ENCODE measurements at regions not wholly inside any gene's neighbourhood (a gene's known extent, or its start where the extent isn't known, plus 50 kb on each side); places are given as distances from the start of the nearest gene placed in this dataset.

DNA sequence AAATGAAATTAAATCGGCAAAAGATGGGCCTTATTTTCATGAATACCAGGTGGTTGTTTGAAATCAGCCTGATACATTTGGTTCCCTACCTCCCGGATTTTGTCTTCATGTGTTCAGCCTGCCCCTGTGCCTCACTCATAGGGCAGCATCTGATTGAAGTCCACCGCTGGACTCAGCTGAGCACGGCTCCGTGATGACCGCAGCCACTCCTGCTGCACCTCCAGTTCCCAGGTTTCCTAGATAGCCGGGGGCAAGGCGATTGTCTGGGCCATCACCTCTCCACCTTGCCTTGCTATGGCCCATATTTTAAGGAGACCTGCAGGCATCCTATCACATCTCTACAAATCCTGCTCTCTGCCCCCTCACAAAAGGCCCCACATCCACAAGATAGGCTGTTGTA is 563.8 kb downstream of the NUF2 start:
- Histone ChIP-seq H3K4me2 (ENCODE audit: control insufficient read depth, insufficient read depth) (no peak overlapping the region), H3K36me3 (ENCODE audit: control insufficient read depth in 2 of 2, insufficient read depth in 2 of 2, low read length in 1 of 2) (no peaks in the 10 kb centered on the region), H3K9me3 (replicated peaks; ENCODE audit: control insufficient read depth, insufficient read depth, low read length) (no peaks in the 10 kb centered on the region), H3K4me1 (ENCODE audit: control insufficient read depth, insufficient read depth, low read length) (no peaks in the 10 kb centered on the region), H3K9ac (ENCODE audit: control insufficient read depth, insufficient read depth, low read length) (no peak overlapping the region), H4K20me1 (ENCODE audit: control insufficient read depth, insufficient read depth) (no peaks in the 10 kb centered on the region), H3K79me2 (ENCODE audit: control insufficient read depth, insufficient read depth, low read length) (no peaks in the 10 kb centered on the region), H3K27ac (ENCODE audit: control insufficient read depth, insufficient read depth) (no peak overlapping the region), H3K27me3 (replicated peaks in 1 of 2; ENCODE audit: control insufficient read depth in 2 of 2, insufficient read depth in 2 of 2, low read length in 1 of 2) (no peaks in the 10 kb centered on the region), H2AFZ (ENCODE audit: control insufficient read depth, low read depth, low read length) (no peak overlapping the region), H3K4me3 (no peak overlapping the region)
- SMC1A ChIA-PET (ENCODE audit: uncharacterized antibody, unreplicated experiment): no interaction called here
- DNase-seq (ENCODE audit: low read depth, low spot score) (no peak), FAIRE-seq (no peak), ATAC-seq (no peak)
- intact Hi-C loops (cut with micrococcal nuclease; ENCODE audit: unreplicated experiment) (loop anchor here (10.0 kb wide), 1 partner anchor 59 kb away; no protein-coding TSS in a partner anchor), in situ Hi-C loops (cut with MboI) (no loop called here)
- POLR2A ChIA-PET: no interaction called here
- RAD21 ChIA-PET (ENCODE audit: unreplicated experiment): no interaction called here
- TF ChIP-seq SUZ12 (IDR thresholded peaks at IDR 0.05; ENCODE audit: unreplicated experiment) (no peak), FOXM1 (IDR thresholded peaks at IDR 0.05; ENCODE audit: low read depth, low read length) (no peak), E4F1 (IDR thresholded peaks at IDR 0.05; ENCODE audit: borderline replicate concordance, partially characterized antibody) (no peak), SUPT20H (IDR thresholded peaks at IDR 0.05; ENCODE audit: borderline replicate concordance, control insufficient read depth, low read depth, low read length) (no peak), LARP7 (IDR thresholded peaks at IDR 0.05) (no peak), JUND (IDR thresholded peaks at IDR 0.05; ENCODE audit: low read depth, low read length) (no peak), ZZZ3 (IDR thresholded peaks at IDR 0.05; ENCODE audit: control insufficient read depth, insufficient read length, low read depth) (no peak), HDGF (IDR thresholded peaks at IDR 0.05) (no peak), PAX8 (IDR thresholded peaks at IDR 0.05) (no peak), ZNF622 (IDR thresholded peaks at IDR 0.05) (no peak), FOXK2 (IDR thresholded peaks at IDR 0.05) (no peak), EED (IDR thresholded peaks at IDR 0.05; ENCODE audit: low read depth) (no peak), NRF1 (conservative IDR thresholded peaks at IDR 0.05; ENCODE audit: low read depth, low read length) (no peak), POLR2AphosphoS5 (IDR thresholded peaks at IDR 0.05; ENCODE audit: low read length) (no peak)
- TF ChIP-seq, protein P1, sequence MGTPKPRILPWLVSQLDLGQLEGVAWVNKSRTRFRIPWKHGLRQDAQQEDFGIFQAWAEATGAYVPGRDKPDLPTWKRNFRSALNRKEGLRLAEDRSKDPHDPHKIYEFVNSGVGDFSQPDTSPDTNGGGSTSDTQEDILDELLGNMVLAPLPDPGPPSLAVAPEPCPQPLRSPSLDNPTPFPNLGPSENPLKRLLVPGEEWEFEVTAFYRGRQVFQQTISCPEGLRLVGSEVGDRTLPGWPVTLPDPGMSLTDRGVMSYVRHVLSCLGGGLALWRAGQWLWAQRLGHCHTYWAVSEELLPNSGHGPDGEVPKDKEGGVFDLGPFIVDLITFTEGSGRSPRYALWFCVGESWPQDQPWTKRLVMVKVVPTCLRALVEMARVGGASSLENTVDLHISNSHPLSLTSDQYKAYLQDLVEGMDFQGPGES (IDR thresholded peaks at IDR 0.05): no peak
- WGBS (ENCODE audit: insufficient coverage, insufficient replicate concordance, low lambda C conversion rate, missing lambda C conversion rate): 26% methylated on average over 8 of the region's 8 CpGs
- BruUV-seq (replicated peaks): no TSS peak
- CTCF ChIA-PET: no interaction called here
